Lower leg skin (tissue), 3 donors: ENCODE measurements at regions not wholly inside any gene's neighbourhood (a gene's known extent, or its start where the extent isn't known, plus 50 kb on each side); places are given as distances from the start of the nearest gene placed in this dataset.

Source experiments
- CTCF ChIP-seq, 3 donors: fragments of 450-650 bp; IDR thresholded peaks; one replicate each; pipeline ENCODE4 v1.5.1; 2016; ENCODE audit warnings: antibody characterized with exemption in 3 of 3, mild to moderate bottlenecking in 3 of 3, moderate library complexity in 2 of 3
- POLR2A ChIP-seq, 2 donors: fragments of 450-650 bp; IDR thresholded peaks; one replicate each; pipeline ENCODE4 v1.6.1; 2016 to 2017; ENCODE audit warnings: antibody characterized with exemption in 2 of 2, mild to moderate bottlenecking in 1 of 2, moderate library complexity in 1 of 2

- TF ChIP-seq CTCF (IDR thresholded peaks at IDR 0.05) = no peak
- no peak for TF ChIP-seq POLR2A (IDR thresholded peaks at IDR 0.05)
These were observed 129.2 kb upstream of the TSC22D2 start for GRCh38 chr3:150278843-150279381.
